NCI-H774 (cell line): ENCODE measurements at regions not wholly inside any gene's neighbourhood (a gene's known extent, or its start where the extent isn't known, plus 50 kb on each side); places are given as distances from the start of the nearest gene placed in this dataset.
"Not testable (repeated sequence)": the region's sequence is repeated elsewhere in the genome, so short reads cannot be mapped to it uniquely, and the experiment has no call there.

ENCODE experiments used
- DNase-seq: peaks from one replicate; lab custom pipeline; 2025; lab: John Stamatoyannopoulos, UW

DNA sequence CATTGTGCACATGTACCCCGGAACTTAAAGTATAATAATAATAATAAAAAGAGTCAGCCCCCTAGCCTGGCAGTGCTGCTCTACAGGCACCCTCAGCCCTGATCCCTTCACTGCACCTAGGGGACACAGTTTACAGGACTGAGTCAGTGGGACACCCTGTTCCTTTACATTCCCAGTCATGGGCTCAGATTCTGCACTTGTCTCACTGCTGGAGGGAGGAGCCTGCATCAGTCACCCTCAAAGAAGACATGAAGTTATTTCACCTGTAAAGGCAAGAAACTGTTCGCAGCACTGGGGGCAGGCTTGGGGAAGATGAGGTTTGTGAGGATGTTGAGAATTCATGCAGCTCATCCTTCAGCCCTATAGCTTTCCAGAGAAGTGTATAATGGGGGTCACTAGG, 50.7 kb upstream of the VPREB1 start:
- DNase-seq, result no peak

- DNase-seq, result not testable (repeated sequence)
Measured at GRCh38 chr22:22193462-22193861, 51.1 kb upstream of the VPREB1 start.

GRCh38 chr22:22193006-22193405, 51.6 kb upstream of the VPREB1 start:
- not testable (repeated sequence) for DNase-seq

- not testable (repeated sequence) for DNase-seq
Measured at GRCh38 chr22:22189796-22190195, 54.8 kb upstream of the VPREB1 start.

DNA sequence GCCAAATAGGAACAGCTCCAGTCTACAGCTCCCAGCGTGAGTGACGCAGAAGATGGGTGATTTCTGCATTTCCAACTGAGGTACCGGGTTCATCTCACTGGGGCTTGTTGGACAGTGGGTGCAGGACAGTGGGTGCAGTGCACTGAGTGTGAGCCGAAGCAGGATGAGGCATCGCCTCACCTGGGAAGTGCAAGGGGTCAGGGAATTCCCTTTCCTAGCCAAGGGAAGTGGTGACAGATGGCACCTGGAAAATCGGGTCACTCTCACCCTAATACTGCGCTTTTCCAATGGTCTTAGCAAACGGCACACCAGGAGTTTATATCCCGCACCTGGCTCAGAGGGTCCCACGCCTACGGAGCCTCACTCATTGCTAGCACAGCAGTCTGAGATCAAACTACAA, 56.7 kb upstream of the VPREB1 start:
- not testable (repeated sequence) for DNase-seq

- no peak for DNase-seq
Measured at GRCh38 chr22:22187299-22187698, 57.3 kb upstream of the VPREB1 start.

DNA sequence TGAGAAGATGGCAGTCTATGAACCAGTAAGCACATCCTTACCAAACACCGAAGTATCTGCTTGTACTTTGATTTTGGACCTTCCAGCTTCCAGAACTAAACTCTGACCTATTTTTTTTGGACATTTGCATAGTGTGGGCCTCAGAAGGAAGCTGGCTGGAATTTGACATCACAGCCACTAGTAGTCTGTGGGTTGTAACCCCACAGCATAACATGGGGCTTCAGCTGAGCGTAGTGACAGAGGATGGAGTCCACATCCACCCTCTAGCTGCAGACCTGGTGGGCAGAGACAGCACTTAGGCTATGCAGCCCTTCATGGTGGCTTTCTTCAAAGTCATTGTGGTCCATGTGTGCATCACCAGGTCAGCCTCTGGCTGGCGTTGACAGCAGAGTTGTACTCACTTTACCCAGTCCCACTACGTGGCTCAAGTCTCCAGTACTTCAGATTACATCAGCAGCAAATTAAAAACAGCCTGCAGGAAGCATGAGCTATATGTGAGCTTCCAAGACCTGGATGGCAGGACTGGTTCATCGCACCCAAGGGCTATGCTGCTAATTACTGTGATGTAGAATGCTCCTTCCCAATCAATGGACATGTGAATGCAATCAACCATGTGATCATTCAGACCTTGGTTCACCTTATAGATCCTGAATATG, 58.6 kb upstream of the VPREB1 start:
- no peak for DNase-seq

GRCh38 chr22:22185217-22185616, 59.4 kb upstream of the VPREB1 start:
- no peak for DNase-seq

- no peak for DNase-seq
Measured at GRCh38 chr22:22184277-22184807, 60.2 kb upstream of the VPREB1 start.

DNA sequence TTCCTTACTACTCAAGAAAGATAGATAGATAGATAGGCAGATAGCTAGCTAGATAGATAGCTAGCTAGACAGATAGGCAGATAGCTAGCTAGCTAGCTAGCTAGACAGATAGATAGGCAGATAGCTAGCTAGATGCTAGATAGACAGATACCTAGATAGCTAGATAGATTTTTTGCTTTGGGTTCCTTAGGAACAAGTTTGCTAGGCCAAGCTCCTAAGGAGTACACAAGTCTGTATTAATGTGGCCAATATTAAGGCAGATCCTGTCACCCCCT, 61.7 kb upstream of the VPREB1 start:
- DNase-seq, result no peak

GRCh38 chr22:22182218-22182989, 62.2 kb upstream of the VPREB1 start:
- no peak for DNase-seq

- DNase-seq, result no peak
Measured at GRCh38 chr22:22181341-22181850, 63.2 kb upstream of the VPREB1 start.

DNA sequence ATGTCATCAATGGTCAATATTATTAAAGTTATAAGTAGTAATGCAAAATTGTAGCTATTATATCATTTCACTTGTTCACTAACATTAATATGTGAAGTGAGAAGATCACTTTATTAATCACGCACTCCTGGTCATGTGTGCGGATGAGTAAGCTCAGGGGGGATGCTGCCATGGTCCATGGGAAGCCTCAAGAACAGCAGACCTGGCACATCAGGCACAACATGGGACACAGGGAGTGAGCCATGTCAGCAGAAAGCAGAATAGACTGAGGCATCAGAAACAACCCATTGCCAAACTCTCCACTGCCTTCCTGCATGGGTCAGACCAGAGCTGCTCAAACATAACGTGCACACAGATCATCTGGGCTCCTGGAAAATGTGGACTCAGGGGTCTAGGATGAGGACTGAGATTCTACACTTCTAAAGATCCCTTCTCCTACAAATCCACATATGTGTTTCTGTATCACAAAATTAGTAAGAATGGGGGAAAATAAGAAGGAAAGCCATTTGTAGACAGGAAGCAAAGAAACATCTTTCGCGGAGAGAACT, 63.8 kb upstream of the VPREB1 start:
- no peak for DNase-seq

DNA sequence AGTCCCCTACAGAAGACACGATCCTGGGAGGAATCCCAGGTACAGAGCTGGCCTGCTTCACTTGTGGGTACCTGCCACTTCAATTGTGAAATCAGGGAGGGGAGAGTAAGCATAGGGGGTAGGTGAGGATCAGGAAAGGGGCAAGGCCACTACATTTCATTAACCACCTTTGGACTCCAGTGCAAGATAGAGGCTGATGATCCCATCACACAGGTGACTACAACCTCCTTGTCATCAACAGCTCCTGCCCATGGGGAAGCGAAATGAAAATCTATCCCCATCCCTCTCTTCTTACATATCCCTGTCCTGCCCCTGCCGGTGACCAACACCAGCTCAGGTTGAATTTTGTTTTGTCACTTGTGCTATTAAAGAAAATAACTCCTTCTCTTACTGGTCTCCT, 64.7 kb upstream of the VPREB1 start:
- no peak for DNase-seq

GRCh38 chr22:22178992-22179391, 65.6 kb upstream of the VPREB1 start:
- no peak for DNase-seq

DNA sequence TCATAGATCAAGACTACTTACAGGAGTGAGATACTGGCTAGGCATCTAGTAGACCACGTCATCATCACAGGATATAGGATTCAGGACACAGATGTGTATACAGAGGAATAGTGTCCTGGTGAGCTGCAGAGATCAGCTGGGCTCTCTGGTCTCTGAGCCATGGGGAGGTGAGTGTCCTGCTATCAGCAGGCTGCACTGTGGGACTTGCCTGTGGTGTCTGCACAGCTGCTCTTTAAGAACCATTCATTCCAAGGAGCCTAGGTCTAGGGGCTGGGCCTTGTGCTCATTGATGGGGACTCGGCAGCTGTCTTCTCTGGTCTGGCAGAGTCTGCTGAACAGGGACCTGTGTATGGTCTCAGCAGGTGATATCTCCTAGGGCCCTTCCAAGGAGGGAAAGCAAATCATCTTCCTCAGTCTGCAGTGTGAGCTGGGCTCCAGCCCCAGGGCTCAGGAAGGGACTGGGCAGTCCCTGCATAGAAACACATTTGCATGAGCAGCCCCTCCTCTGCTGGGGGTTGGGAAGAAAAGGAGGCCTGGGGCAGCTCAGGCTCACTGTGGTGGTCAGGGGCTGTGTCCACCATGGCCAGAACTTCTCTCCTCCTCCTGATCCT, 66.1 kb upstream of the VPREB1 start:
- no peak for DNase-seq

GRCh38 chr22:22176929-22177616, 67.5 kb upstream of the VPREB1 start:
- no peak for DNase-seq

DNA sequence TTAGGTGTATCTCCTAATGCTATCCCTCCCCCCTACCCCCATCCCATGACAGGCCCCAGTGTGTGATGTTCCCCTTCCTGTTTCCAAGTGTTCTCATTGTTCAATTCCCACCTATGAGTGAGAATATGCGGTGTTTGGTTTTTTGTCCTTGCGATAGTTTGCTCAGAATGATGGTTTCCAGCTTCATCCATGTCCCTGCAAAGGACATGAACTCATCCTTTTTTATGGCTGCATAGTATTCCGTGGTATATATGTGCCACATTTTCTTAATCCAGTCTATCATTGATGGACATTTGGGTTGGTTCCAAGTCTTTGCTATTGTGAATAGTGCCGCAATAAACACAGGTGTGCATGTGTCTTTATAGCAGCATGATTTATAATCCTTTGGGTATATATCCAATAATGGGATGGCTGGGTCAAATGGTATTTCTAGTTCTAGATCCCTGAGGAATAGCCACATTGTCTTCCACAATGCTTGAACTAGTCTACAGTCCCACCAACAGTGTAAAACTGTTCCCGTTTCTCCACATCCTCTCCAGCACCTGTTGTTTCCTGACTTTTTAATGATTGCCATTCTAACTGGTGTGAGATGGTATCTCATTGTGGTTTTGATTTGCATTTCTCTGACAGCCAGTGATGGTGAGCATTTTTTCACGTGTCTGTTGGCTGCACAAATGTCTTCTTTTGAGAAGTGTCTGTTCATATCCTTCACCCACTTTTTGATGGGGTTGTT, 71.5 kb upstream of the VPREB1 start:
- not testable (repeated sequence) for DNase-seq

DNA sequence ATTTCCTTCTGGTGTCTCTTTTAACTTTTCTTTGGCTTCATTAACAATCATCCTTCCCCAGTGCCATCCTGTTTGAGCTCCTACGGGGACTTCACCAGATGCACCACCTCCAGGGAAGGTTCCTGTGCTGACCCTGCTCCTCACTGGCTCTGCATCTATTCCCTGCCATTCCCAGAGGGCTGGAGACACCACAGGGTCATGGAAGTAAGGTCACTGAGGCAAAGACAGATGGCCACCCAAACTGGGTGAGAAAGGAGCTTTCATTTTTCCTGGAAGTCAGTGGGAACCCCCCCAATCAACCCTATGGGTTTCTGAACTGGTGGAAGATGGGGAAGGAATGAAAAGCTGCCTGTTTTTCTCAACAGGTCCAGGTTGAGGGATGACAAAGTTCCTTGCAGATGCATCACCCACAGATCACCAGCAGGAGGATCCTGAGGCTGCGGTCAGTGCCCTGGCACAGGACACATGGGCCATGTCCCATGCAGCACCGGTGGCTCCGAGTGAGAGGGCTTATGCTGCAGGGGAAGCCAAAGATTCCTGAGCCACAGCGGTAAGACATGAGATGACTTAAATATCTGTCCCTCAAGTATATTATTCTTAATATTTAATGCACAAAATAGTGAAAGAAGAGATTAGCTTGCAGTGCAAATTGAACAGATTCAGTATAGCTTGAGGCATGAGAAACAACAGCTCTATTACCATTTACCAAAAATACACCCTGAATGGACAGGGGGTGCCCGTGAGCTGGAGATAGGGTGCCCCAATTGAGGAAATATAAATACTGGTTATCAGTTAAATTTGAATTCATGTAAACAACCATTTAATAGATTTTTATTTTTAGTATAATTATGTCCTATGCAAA, 73.0 kb upstream of the VPREB1 start:
- DNase-seq, result no peak

DNA sequence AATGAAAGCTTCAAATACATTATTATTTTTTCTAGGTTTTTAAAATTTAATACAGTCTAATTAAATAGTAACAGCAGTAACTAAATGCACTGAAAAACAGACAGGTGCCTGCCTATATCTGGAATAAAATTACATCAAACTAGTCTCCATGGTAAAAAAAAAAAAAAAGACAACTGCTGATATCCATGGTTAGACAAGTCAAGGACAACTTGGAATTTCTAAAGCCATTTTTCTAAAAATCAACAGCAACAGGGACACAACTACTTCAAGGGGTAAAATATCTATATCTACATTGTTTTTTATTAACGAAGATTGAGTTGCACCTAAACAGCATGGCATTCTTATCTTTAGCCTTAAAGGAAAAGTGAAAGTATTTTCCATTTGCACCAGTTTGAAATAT, 74.7 kb upstream of the VPREB1 start:
- DNase-seq, result no peak
